ENCODE measurements at regions not wholly inside any gene's neighbourhood (a gene's known extent, or its start where the extent isn't known, plus 50 kb on each side); places are given as distances from the start of the nearest gene placed in this dataset.
"Not testable (repeated sequence)": the region's sequence is repeated elsewhere in the genome, so short reads cannot be mapped to it uniquely, and the experiment has no call there.

GRCh38 chr15:95075792-95076677, 844.7 kb downstream of the MCTP2 start:
- DNase-seq (no peak), ATAC-seq (no peak)
- Mint-ChIP-seq H3K4me3 (no peak overlapping the region), H3K27ac (no peak overlapping the region), H3K4me1 (ENCODE audit: low read depth) (no peaks in the 10 kb centered on the region), H3K36me3 (ENCODE audit: low read depth) (no peaks in the 10 kb centered on the region), H3K27me3 (no peaks in the 10 kb centered on the region), H3K9me3 (no peaks in the 10 kb centered on the region)
- no peak for TF ChIP-seq CTCF (IDR thresholded peaks at IDR 0.05)
- intact Hi-C loops (cut with micrococcal nuclease): no loop called here
- POLR2A ChIA-PET: no interaction called here
- CTCF ChIA-PET: interaction anchor here (1.1 kb wide), 1 partner anchor 1136 kb away, joined by 3 read pairs; no protein-coding TSS in a partner anchor

GRCh38 chr15:95076678-95076990, 845.3 kb downstream of the MCTP2 start:
- intact Hi-C loops (cut with micrococcal nuclease): no loop called here
- ATAC-seq (no peak), DNase-seq (no peak)
- ChIA-PET CTCF (interaction anchor here (1.1 kb wide), 1 partner anchor 1136 kb away, joined by 3 read pairs; no protein-coding TSS in a partner anchor), POLR2A (no interaction called here)
- no peaks in the 10 kb centered on the region for H3K4me1 Mint-ChIP-seq (ENCODE audit: low read depth)
- TF ChIP-seq CTCF (IDR thresholded peaks at IDR 0.05): no peak
- no peak overlapping the region for H3K4me3 Mint-ChIP-seq
- no peaks in the 10 kb centered on the region for H3K27me3 Mint-ChIP-seq
- H3K27ac Mint-ChIP-seq: no peak overlapping the region
- no peaks in the 10 kb centered on the region for H3K36me3 Mint-ChIP-seq (ENCODE audit: low read depth)
- H3K9me3 Mint-ChIP-seq: no peaks in the 10 kb centered on the region

- Mint-ChIP-seq H3K27me3 (no peaks in the 10 kb centered on the region), H3K9me3 (no peaks in the 10 kb centered on the region), H3K27ac (no peak overlapping the region), H3K36me3 (ENCODE audit: low read depth) (no peaks in the 10 kb centered on the region), H3K4me1 (ENCODE audit: low read depth) (no peaks in the 10 kb centered on the region), H3K4me3 (no peak overlapping the region)
- DNase-seq: no peak
- ChIA-PET CTCF (no interaction called here), POLR2A (no interaction called here)
- intact Hi-C loops (cut with micrococcal nuclease): no loop called here
- no peak for ATAC-seq
- no peak for TF ChIP-seq CTCF (IDR thresholded peaks at IDR 0.05)
Observed at GRCh38 chr15:95078003-95078402, 846.6 kb downstream of the MCTP2 start.

- DNase-seq; CTCF ChIA-PET; H3K4me3 Mint-ChIP-seq; H3K9me3 Mint-ChIP-seq; ATAC-seq; POLR2A ChIA-PET; H3K4me1 Mint-ChIP-seq (ENCODE audit: low read depth); intact Hi-C loops (cut with micrococcal nuclease); H3K36me3 Mint-ChIP-seq (ENCODE audit: low read depth); H3K27me3 Mint-ChIP-seq; H3K27ac Mint-ChIP-seq: not testable (repeated sequence)
Observed at GRCh38 chr15:95080228-95080627, 848.9 kb downstream of the MCTP2 start.

GRCh38 chr15:95085056-95085455, 853.7 kb downstream of the MCTP2 start:
- ChIA-PET CTCF (no interaction called here), POLR2A (no interaction called here)
- no peak overlapping the region for H3K27ac Mint-ChIP-seq
- H3K4me3 Mint-ChIP-seq: no peak overlapping the region
- no peaks in the 10 kb centered on the region for H3K4me1 Mint-ChIP-seq (ENCODE audit: low read depth)
- no peak for ATAC-seq
- intact Hi-C loops (cut with micrococcal nuclease): no loop called here
- H3K36me3 Mint-ChIP-seq (ENCODE audit: low read depth): no peaks in the 10 kb centered on the region
- no peak for TF ChIP-seq CTCF (IDR thresholded peaks at IDR 0.05)
- no peaks in the 10 kb centered on the region for H3K9me3 Mint-ChIP-seq
- H3K27me3 Mint-ChIP-seq: peaks cover 1% of the 10 kb centered on the region
- no peak for DNase-seq

Measured in activated CD8-positive, alpha-beta T cell treated with anti-CD3 and anti-CD28 coated beads for 36 hours (primary cell).